GM12878 (cell line): ENCODE measurements at regions not wholly inside any gene's neighbourhood (a gene's known extent, or its start where the extent isn't known, plus 50 kb on each side); places are given as distances from the start of the nearest gene placed in this dataset.

Source experiments
- ATAC-seq: fragments of 200-7000 bp; cut with Tn5 transposase; 3 replicates; pipeline ENCODE4 v1.9.1; 2020; ENCODE audit warnings: mild to moderate bottlenecking, moderate library complexity
- BruUV-seq: library from RNA; stranded (reverse); fragments of 400-500 nt; replicated peaks from 2 replicates; lab custom pipeline; 2021; lab: Mats Ljungman, UMichigan
- CTCF ChIA-PET: fragments of 300-600 bp; sonication (Branson Sonifier 250); formaldehyde crosslinking; extraction: SDS; loops from one replicate; lab custom pipeline; 2021; ENCODE audit warnings: inconsistent platforms; lab: Yijun Ruan, JAX
- POLR2A ChIA-PET: fragments of 350-600 bp; formaldehyde crosslinking; extraction: SDS; loops from one replicate; lab custom pipeline; 2021; ENCODE audit warnings: inconsistent platforms; lab: Charles Lee
- RAD21 ChIA-PET: fragments of 300-600 bp; sonication (Branson Sonifier 250); formaldehyde crosslinking; loops from one replicate; lab custom pipeline; 2023; ENCODE audit warnings: antibody characterized with exemption; ENCODE audit not compliant: unreplicated experiment; lab: Charles Lee
- SMC1A ChIA-PET: fragments of 300-600 bp; sonication (Branson Sonifier 250); formaldehyde crosslinking; loops from one replicate; lab custom pipeline; 2023; ENCODE audit not compliant: unreplicated experiment, uncharacterized antibody; lab: Charles Lee
- DNase-seq: peaks from one replicate; pipeline ENCODE4 v3.0.0-alpha.2; 2011; ENCODE audit warnings: low read depth, low spot score
- FAIRE-seq: peaks from 3 replicates; lab custom pipeline; 2011; peaks lifted over from hg19 to GRCh38; lab: Jason Lieb, UNC
- H2AFZ ChIP-seq: 2 replicates; pipeline ENCODE4 v1.6.0; 2011; ENCODE audit warnings: low read depth, low read length, control low read depth; ENCODE audit not compliant: control insufficient read depth
- H3K27ac ChIP-seq: 2 replicates; pipeline ENCODE4 v1.5.1; 2011; ENCODE audit warnings: control low read depth; ENCODE audit not compliant: control insufficient read depth, insufficient read depth
- H3K27me3 ChIP-seq, 2 experiments: replicated peaks in 1 of 2; 2 replicates each; pipeline versions ENCODE4 v1.6.0 to v1.6.1; 2011; ENCODE audit warnings: low read length in 1 of 2; ENCODE audit not compliant: control insufficient read depth in 2 of 2, insufficient read depth in 2 of 2
- H3K36me3 ChIP-seq, 2 experiments: 2 replicates each; pipeline ENCODE4 v1.5.1; 2011; ENCODE audit warnings: low read length in 1 of 2; ENCODE audit not compliant: control insufficient read depth in 2 of 2, insufficient read depth in 2 of 2
- H3K4me1 ChIP-seq: 2 replicates; pipeline ENCODE4 v1.6.1; 2011; ENCODE audit warnings: mild to moderate bottlenecking, low read length, moderate library complexity, mixed read lengths; ENCODE audit not compliant: control insufficient read depth, insufficient read depth
- H3K4me2 ChIP-seq: 2 replicates; pipeline ENCODE4 v1.6.0; 2011; ENCODE audit warnings: control low read depth; ENCODE audit not compliant: control insufficient read depth, insufficient read depth
- H3K4me3 ChIP-seq: fragments of 200-600 bp; sonication (generic); 2 replicates; pipeline ENCODE4 v1.5.1; 2016
- H3K79me2 ChIP-seq: 2 replicates; pipeline ENCODE4 v1.6.0; 2011; ENCODE audit warnings: low read length; ENCODE audit not compliant: control insufficient read depth, insufficient read depth
- H3K9ac ChIP-seq: 2 replicates; pipeline ENCODE4 v1.8.0; 2011; ENCODE audit warnings: low read length, control low read depth, mixed read lengths; ENCODE audit not compliant: control insufficient read depth, insufficient read depth
- H3K9me3 ChIP-seq: replicated peaks from 3 replicates; pipeline ENCODE4 v1.5.1; 2011; ENCODE audit warnings: mild to moderate bottlenecking, low read length; ENCODE audit not compliant: control insufficient read depth, insufficient read depth
- H4K20me1 ChIP-seq: 2 replicates; pipeline ENCODE4 v1.6.0; 2011; ENCODE audit not compliant: control insufficient read depth, insufficient read depth
- BRCA1 ChIP-seq: IDR thresholded peaks from 2 replicates; pipeline ENCODE4 v1.6.1; 2011; ENCODE audit warnings: low read depth, low read length, improper control_type of control experiment
- CHD4 ChIP-seq: fragments of 200-600 bp; sonication (generic); IDR thresholded peaks from 2 replicates; pipeline ENCODE4 v1.6.1; 2016; ENCODE audit warnings: mild to moderate bottlenecking
- FOS ChIP-seq: IDR thresholded peaks from 3 replicates; pipeline ENCODE4 v1.6.1; 2011; ENCODE audit warnings: borderline replicate concordance; ENCODE audit not compliant: insufficient read length; ENCODE audit errors: extremely low read depth
- GATAD2B ChIP-seq: fragments of 450-650 bp; conservative IDR thresholded peaks from 2 replicates; pipeline ENCODE4 v1.6.1; 2017; ENCODE audit warnings: low read depth, mild to moderate bottlenecking, moderate library complexity
- HCFC1 ChIP-seq: fragments of 150-350 bp; IDR thresholded peaks from 2 replicates; pipeline ENCODE4 v1.6.1; 2014; ENCODE audit warnings: low read length
- JUNB ChIP-seq: IDR thresholded peaks from 2 replicates; pipeline ENCODE4 v1.6.1; 2016; ENCODE audit warnings: antibody characterized with exemption, mild to moderate bottlenecking
- NFYA ChIP-seq: IDR thresholded peaks from 2 replicates; pipeline ENCODE4 v1.6.1; 2011; ENCODE audit warnings: low read depth, mild to moderate bottlenecking, low read length, improper control_type of control experiment, borderline replicate concordance
- NR2C2 ChIP-seq: IDR thresholded peaks from 2 replicates; pipeline ENCODE4 v1.6.1; 2011; ENCODE audit warnings: borderline replicate concordance, low read depth; ENCODE audit not compliant: control insufficient read depth, insufficient read length
- POLR2A ChIP-seq: IDR thresholded peaks from 2 replicates; pipeline ENCODE4 v1.6.1; 2011; ENCODE audit warnings: low read depth, mild to moderate bottlenecking, low read length
- WGBS: methylation state at CpG from one replicate; pipeline ENCODE4 v1.1.6; 2016; ENCODE audit warnings: low lambda C conversion rate; ENCODE audit not compliant: insufficient replicate concordance, insufficient coverage; ENCODE audit errors: missing lambda C conversion rate; 5-methylcytosine and 5-hydroxymethylcytosine counted together
- in situ Hi-C: fragments of 300-500 bp; cut with MboI; formaldehyde crosslinking; loops from 9 replicates; pipeline ENCODE4 v1.14.3; 2018; ENCODE audit warnings: mixed read lengths
- intact Hi-C: fragments of 100-400 bp; cut with micrococcal nuclease; formaldehyde crosslinking; loops from one replicate; pipeline ENCODE4 v1.14.2; 2022; ENCODE audit not compliant: unreplicated experiment
- TF ChIP-seq, protein P1 (sequence below): fragments of 450-650 bp; formaldehyde crosslinking; IDR thresholded peaks from 2 replicates; pipeline ENCODE4 v1.4.0; 2020; ENCODE audit warnings: mild to moderate bottlenecking, moderate library complexity
- TF ChIP-seq, protein P2 (sequence below): fragments of 150-350 bp; IDR thresholded peaks from 2 replicates; pipeline ENCODE4 v1.6.1; 2014; ENCODE audit warnings: mild to moderate bottlenecking, low read depth, low read length
- TF ChIP-seq, protein P3 (sequence below): fragments of 450-650 bp; IDR thresholded peaks from 2 replicates; pipeline ENCODE4 v1.6.1; 2016; ENCODE audit warnings: mild to moderate bottlenecking
- TF ChIP-seq, protein P4 (sequence below): fragments of 450-650 bp; IDR thresholded peaks from 2 replicates; pipeline ENCODE4 v1.6.1; 2017; ENCODE audit warnings: mild to moderate bottlenecking, moderate library complexity

DNA sequence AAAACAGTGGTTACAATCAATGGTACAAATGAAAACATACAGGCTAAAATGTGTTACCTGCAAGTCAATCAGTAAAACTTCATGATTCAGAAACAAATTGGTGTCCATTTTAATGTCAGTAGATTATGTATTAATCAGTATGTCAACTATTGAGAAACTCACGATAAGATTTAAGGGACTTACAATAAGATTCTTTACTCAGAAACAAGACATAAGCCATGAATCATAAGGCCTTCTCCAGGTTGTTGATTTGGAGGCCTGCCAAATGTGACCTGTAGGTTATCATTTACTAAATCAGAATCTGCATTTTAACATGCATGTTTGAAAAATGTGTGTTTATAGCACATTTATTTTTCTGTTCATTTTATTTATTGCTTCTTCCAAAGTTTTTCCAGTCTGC, 623.1 kb downstream of the CCDC85A start (continued):
- TF ChIP-seq, protein P1, sequence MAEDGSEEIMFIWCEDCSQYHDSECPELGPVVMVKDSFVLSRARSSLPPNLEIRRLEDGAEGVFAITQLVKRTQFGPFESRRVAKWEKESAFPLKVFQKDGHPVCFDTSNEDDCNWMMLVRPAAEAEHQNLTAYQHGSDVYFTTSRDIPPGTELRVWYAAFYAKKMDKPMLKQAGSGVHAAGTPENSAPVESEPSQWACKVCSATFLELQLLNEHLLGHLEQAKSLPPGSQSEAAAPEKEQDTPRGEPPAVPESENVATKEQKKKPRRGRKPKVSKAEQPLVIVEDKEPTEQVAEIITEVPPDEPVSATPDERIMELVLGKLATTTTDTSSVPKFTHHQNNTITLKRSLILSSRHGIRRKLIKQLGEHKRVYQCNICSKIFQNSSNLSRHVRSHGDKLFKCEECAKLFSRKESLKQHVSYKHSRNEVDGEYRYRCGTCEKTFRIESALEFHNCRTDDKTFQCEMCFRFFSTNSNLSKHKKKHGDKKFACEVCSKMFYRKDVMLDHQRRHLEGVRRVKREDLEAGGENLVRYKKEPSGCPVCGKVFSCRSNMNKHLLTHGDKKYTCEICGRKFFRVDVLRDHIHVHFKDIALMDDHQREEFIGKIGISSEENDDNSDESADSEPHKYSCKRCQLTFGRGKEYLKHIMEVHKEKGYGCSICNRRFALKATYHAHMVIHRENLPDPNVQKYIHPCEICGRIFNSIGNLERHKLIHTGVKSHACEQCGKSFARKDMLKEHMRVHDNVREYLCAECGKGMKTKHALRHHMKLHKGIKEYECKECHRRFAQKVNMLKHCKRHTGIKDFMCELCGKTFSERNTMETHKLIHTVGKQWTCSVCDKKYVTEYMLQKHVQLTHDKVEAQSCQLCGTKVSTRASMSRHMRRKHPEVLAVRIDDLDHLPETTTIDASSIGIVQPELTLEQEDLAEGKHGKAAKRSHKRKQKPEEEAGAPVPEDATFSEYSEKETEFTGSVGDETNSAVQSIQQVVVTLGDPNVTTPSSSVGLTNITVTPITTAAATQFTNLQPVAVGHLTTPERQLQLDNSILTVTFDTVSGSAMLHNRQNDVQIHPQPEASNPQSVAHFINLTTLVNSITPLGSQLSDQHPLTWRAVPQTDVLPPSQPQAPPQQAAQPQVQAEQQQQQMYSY (CRISPR knock-in tag), result no peak

DNA sequence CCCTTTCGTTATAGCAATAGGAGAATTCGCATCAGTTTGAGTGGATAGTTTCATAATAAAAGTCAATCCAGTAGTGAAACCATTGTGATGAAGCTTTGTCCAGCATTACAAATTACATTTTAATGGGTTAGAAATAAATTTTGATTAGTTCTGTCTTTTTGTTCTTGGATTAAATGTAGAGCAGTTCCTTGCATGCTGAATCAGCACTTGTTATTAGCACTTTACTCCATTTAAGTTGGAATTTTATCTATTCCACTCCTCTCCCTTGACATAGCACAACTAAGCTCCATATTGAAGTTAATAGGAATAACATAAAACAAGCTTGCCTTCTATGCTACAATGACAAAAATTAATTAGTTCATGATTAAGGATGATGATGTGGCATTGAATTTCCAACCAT, 624.1 kb downstream of the CCDC85A start:
- no peaks in the 10 kb centered on the region for H3K9me3 ChIP-seq
- POLR2A ChIA-PET, result no interaction called here
- SMC1A ChIA-PET, result interaction anchor here (1.2 to 2.0 kb wide), 2 partner anchors 11 to 14 kb away, joined by 3 to 4 read pairs; no protein-coding TSS in a partner anchor
- no peak for FAIRE-seq
- in situ Hi-C loops, result no loop called here
- H2AFZ ChIP-seq, result no peak overlapping the region
- intact Hi-C loops, result no loop called here
- RAD21 ChIA-PET, result no interaction called here
- no peak overlapping the region for H3K4me3 ChIP-seq
- ATAC-seq, result no peak
- H3K4me2 ChIP-seq, result no peak overlapping the region
- no peaks in the 10 kb centered on the region for H3K27me3 ChIP-seq
- H3K4me1 ChIP-seq, result no peaks in the 10 kb centered on the region
- no peak for DNase-seq
- H3K79me2 ChIP-seq, result no peaks in the 10 kb centered on the region
- H3K9ac ChIP-seq, result no peak overlapping the region
- H3K36me3 ChIP-seq, result no peaks in the 10 kb centered on the region
- BruUV-seq, result no TSS peak
- H4K20me1 ChIP-seq, result no peaks in the 10 kb centered on the region
- WGBS, result 0% methylated on average over 2 of the region's 2 CpGs
- no peak overlapping the region for H3K27ac ChIP-seq
- CTCF ChIA-PET, result no interaction called here
- TF ChIP-seq POLR2A, result no peak
- TF ChIP-seq GATAD2B, result no peak
- TF ChIP-seq, protein P2, sequence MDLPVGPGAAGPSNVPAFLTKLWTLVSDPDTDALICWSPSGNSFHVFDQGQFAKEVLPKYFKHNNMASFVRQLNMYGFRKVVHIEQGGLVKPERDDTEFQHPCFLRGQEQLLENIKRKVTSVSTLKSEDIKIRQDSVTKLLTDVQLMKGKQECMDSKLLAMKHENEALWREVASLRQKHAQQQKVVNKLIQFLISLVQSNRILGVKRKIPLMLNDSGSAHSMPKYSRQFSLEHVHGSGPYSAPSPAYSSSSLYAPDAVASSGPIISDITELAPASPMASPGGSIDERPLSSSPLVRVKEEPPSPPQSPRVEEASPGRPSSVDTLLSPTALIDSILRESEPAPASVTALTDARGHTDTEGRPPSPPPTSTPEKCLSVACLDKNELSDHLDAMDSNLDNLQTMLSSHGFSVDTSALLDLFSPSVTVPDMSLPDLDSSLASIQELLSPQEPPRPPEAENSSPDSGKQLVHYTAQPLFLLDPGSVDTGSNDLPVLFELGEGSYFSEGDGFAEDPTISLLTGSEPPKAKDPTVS, result no peak
- TF ChIP-seq CHD4, result no peak
- no peak for TF ChIP-seq JUNB
- no peak for TF ChIP-seq NR2C2
- TF ChIP-seq NFYA, result no peak
- no peak for TF ChIP-seq HCFC1
- TF ChIP-seq, protein P3, sequence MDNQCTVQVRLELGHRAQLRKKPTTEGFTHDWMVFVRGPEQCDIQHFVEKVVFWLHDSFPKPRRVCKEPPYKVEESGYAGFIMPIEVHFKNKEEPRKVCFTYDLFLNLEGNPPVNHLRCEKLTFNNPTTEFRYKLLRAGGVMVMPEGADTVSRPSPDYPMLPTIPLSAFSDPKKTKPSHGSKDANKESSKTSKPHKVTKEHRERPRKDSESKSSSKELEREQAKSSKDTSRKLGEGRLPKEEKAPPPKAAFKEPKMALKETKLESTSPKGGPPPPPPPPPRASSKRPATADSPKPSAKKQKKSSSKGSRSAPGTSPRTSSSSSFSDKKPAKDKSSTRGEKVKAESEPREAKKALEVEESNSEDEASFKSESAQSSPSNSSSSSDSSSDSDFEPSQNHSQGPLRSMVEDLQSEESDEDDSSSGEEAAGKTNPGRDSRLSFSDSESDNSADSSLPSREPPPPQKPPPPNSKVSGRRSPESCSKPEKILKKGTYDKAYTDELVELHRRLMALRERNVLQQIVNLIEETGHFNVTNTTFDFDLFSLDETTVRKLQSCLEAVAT, result no peak
- no peak for TF ChIP-seq BRCA1
- no peak for TF ChIP-seq FOS
- TF ChIP-seq, protein P4, sequence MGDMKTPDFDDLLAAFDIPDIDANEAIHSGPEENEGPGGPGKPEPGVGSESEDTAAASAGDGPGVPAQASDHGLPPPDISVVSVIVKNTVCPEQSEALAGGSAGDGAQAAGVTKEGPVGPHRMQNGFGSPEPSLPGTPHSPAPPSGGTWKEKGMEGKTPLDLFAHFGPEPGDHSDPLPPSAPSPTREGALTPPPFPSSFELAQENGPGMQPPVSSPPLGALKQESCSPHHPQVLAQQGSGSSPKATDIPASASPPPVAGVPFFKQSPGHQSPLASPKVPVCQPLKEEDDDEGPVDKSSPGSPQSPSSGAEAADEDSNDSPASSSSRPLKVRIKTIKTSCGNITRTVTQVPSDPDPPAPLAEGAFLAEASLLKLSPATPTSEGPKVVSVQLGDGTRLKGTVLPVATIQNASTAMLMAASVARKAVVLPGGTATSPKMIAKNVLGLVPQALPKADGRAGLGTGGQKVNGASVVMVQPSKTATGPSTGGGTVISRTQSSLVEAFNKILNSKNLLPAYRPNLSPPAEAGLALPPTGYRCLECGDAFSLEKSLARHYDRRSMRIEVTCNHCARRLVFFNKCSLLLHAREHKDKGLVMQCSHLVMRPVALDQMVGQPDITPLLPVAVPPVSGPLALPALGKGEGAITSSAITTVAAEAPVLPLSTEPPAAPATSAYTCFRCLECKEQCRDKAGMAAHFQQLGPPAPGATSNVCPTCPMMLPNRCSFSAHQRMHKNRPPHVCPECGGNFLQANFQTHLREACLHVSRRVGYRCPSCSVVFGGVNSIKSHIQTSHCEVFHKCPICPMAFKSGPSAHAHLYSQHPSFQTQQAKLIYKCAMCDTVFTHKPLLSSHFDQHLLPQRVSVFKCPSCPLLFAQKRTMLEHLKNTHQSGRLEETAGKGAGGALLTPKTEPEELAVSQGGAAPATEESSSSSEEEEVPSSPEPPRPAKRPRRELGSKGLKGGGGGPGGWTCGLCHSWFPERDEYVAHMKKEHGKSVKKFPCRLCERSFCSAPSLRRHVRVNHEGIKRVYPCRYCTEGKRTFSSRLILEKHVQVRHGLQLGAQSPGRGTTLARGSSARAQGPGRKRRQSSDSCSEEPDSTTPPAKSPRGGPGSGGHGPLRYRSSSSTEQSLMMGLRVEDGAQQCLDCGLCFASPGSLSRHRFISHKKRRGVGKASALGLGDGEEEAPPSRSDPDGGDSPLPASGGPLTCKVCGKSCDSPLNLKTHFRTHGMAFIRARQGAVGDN, result no peak
